GM10266 (cell line): ENCODE measurements at regions not wholly inside any gene's neighbourhood (a gene's known extent, or its start where the extent isn't known, plus 50 kb on each side); places are given as distances from the start of the nearest gene placed in this dataset.

Experiments
- DNase-seq: peaks from one replicate; pipeline ENCODE4 v3.0.0; 2012; ENCODE audit errors: extremely low spot score
- TF ChIP-seq, protein P1 (sequence below): IDR thresholded peaks from 2 replicates; pipeline ENCODE4 v1.5.1; 2012; ENCODE audit warnings: mild to moderate bottlenecking, low read depth; ENCODE audit not compliant: control insufficient read depth, insufficient read depth; ENCODE audit errors: missing control alignments

DNA sequence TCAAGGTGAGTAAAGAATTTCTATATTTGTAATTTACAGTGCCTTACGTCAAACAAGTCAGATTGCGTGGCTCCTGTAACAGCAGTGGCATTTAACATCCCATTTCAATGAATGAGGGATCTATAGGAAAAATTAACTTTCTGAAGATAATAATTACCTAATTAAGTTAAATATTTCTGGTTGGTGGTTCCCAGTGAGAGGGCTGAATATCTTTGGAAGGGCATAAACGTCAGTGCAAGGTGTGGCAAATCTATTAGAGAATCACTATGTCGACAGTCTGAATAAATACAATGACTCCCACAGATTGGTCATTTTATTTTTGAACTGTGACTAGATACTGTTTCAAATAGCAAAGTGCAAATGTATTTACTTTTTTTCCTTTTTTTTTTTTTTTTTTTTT is 80.0 kb downstream of the S1PR1 start:
- DNase-seq: no peak
- TF ChIP-seq, protein P1, sequence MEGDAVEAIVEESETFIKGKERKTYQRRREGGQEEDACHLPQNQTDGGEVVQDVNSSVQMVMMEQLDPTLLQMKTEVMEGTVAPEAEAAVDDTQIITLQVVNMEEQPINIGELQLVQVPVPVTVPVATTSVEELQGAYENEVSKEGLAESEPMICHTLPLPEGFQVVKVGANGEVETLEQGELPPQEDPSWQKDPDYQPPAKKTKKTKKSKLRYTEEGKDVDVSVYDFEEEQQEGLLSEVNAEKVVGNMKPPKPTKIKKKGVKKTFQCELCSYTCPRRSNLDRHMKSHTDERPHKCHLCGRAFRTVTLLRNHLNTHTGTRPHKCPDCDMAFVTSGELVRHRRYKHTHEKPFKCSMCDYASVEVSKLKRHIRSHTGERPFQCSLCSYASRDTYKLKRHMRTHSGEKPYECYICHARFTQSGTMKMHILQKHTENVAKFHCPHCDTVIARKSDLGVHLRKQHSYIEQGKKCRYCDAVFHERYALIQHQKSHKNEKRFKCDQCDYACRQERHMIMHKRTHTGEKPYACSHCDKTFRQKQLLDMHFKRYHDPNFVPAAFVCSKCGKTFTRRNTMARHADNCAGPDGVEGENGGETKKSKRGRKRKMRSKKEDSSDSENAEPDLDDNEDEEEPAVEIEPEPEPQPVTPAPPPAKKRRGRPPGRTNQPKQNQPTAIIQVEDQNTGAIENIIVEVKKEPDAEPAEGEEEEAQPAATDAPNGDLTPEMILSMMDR: no peak

DNA sequence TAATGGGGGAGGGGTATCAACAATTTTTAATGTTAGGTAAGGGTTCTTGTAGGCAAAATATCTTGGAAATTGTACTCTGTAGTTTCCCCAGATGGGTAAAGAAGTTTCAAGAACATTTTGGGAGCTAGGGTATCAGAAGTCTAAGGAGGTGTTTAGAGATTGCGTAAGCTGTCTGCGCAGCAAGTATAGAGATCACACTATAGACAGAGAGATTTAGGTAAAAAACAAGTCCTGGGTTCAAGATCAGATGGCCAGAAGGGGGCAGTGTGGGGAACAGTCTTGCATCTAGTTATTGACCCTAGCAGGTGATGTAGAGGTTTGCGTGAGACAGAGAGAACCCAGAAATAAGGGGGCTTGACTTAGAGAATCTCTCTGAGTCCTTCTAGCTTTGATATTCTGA is 80.8 kb downstream of the S1PR1 start:
- no peak for DNase-seq
- TF ChIP-seq, protein P1: peak; percentile 22

DNA sequence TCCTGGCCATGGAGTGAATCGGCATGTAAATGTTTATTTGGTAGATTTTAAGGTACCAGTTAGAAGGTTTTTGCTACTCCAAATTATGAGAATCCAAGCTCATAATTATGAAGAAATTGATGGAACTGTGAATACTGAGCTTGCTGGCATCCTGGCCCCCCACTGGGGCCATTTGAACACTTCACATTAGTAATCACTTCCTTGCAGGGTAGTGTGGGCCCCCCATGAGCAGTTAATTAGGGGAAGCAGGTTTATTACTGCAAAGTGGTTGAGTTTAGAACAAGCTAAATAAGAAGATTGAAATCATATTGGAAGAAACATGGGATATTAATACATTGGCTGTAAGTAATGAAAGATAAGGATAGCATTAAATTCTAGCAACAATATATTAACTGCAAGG is 86.7 kb downstream of the S1PR1 start:
- no peak for DNase-seq
- TF ChIP-seq, protein P1: no peak

DNA sequence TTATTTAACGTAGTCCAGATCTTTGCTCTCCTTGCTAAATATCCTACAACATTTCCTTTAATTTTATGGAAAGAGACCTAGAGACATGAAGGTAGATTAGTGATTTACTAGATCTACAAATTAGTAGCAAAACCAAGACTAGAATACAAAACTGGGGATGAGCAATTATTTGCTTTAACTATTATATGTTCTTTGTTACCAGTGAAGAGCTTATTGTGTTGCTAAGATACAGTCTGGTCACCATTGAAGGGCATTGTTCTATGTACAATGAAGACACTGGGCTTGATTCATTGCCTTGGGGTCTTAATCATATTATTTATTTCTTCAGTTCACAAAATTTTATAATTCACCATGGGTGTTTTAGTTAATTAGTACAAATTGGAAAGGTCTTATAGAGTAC is 88.3 kb downstream of the S1PR1 start:
- no peak for DNase-seq
- TF ChIP-seq, protein P1: no peak

DNA sequence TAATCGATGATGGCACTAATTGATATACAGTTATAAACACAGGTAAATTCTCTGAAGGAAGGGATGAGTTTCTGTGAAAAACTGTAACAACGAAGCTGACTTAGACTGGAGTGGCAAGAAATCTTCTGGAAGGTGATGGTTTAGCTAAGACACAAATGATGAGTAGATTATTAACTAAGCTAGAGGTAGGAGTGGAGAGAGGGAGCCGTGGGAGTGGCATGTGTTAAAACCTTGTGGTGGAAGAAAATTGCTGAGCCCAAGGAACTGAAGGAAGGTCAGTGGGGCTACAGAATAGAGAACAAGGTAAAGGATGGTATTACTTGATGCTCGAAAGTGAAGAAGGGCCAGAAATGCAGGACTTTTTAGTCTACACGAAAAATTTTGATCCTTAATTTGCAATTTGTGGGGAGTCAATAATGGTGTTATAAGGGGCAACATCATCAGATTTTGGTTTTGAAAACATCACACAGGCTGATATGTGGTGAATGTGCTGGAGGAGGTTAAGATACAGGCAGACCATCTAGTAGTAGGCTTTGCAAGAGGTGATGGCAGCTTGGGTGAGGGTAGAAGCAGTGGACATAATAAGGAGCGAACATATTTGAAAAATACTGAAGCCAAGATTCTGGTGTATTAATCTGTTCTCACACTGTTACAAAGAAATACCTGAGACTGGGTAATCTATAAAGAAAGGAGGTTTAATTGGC is 93.8 kb downstream of the S1PR1 start:
- TF ChIP-seq, protein P1: no peak
- no peak for DNase-seq

DNA sequence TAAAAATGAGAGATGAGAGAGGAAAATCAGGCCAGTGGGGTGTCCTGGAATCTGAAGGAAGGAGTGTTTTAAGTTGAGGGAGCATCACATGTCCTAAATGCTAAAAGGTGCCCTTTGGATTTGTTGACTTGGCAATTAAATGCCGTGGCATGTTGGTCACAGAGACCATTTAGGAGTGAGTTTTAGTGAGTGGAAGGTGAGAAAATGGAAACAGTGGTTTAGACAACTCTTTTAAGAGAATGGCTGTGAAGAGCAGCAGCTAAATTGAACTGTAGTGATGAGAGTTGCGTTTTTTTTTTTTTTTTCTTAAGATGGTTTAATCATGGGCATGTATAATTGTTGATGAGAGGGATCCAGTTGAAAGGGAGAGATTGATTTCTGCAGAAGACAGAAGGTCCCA is 95.0 kb downstream of the S1PR1 start:
- no peak for DNase-seq
- TF ChIP-seq, protein P1: no peak

DNA sequence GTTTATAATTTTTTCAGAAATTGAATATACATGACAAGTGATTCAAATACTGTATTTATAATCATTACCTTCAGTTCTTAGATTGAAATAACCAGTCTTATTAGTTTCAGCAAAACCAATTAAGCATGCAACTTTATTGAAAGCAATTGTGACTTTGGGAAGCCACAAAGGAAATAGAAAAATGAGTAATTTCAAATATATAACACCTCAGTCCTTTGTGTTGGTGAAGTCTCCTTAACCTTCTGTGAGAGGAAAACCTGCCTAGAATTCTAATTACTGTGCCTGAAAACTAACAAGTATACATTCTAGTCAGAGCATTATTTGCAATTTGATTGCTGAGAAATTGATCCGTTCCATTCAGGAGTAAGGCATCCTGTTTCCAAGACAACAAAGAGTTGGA is 95.8 kb downstream of the S1PR1 start:
- DNase-seq: no peak
- TF ChIP-seq, protein P1: no peak
